ENCODE measurements at regions not wholly inside any gene's neighbourhood (a gene's known extent, or its start where the extent isn't known, plus 50 kb on each side); places are given as distances from the start of the nearest gene placed in this dataset.
A peak's percentile ranks its signal among the peaks of the same experiment; 100 is the strongest.

GRCh38 chr6:134738211-134738885 lies 211.6 kb downstream of the ALDH8A1 start:
- no peak for ATAC-seq

- no peak for ATAC-seq
Measured at GRCh38 chr6:134735461-134735860, 214.4 kb downstream of the ALDH8A1 start.

GRCh38 chr6:134734312-134734869 lies 215.5 kb downstream of the ALDH8A1 start:
- ATAC-seq = no peak

GRCh38 chr6:134733801-134734200 lies 216.1 kb downstream of the ALDH8A1 start:
- ATAC-seq = no peak

- no peak for ATAC-seq
Measured at GRCh38 chr6:134732763-134733162, 217.1 kb downstream of the ALDH8A1 start.

GRCh38 chr6:134731615-134732014 lies 218.3 kb downstream of the ALDH8A1 start:
- no peak for ATAC-seq

- ATAC-seq = no peak
Measured at GRCh38 chr6:134730013-134730412, 219.9 kb downstream of the ALDH8A1 start.

GRCh38 chr6:134729561-134729960 lies 220.3 kb downstream of the ALDH8A1 start:
- no peak for ATAC-seq

GRCh38 chr6:134727081-134727480 lies 222.8 kb downstream of the ALDH8A1 start:
- no peak for ATAC-seq

- ATAC-seq = no peak
Measured at GRCh38 chr6:134725590-134725989, 224.3 kb downstream of the ALDH8A1 start.

- ATAC-seq = no peak
Measured at GRCh38 chr6:134724771-134725340, 225.0 kb downstream of the ALDH8A1 start.

- ATAC-seq = no peak
Measured at GRCh38 chr6:134723081-134723871, 226.6 kb downstream of the ALDH8A1 start.

- ATAC-seq = no peak
Measured at GRCh38 chr6:134722200-134722870, 227.6 kb downstream of the ALDH8A1 start.

GRCh38 chr6:134721060-134721405 lies 228.9 kb downstream of the ALDH8A1 start:
- ATAC-seq = no peak

- peak; percentile 23 for ATAC-seq
Measured at GRCh38 chr6:134720353-134721059, 229.4 kb downstream of the ALDH8A1 start.

GRCh38 chr6:134719911-134720310 lies 230.0 kb downstream of the ALDH8A1 start:
- ATAC-seq = no peak

GRCh38 chr6:134719286-134719685 lies 230.6 kb downstream of the ALDH8A1 start:
- ATAC-seq = no peak

GRCh38 chr6:134714679-134715078 lies 235.2 kb downstream of the ALDH8A1 start:
- peak; percentile 70 for ATAC-seq

- peak; percentile 98 for ATAC-seq
Measured at GRCh38 chr6:134714113-134714512, 235.8 kb downstream of the ALDH8A1 start.

GRCh38 chr6:134712311-134712710 lies 237.6 kb downstream of the ALDH8A1 start:
- ATAC-seq = no peak

- no peak for ATAC-seq
Measured at GRCh38 chr6:134708079-134708478, 241.8 kb downstream of the ALDH8A1 start.

- peak; percentile 77 for ATAC-seq
Measured at GRCh38 chr6:134707342-134708031, 242.4 kb downstream of the ALDH8A1 start.

Measured in esophagus mucosa (tissue), 1 donor.